HEK293 (cell line): ENCODE measurements at regions not wholly inside any gene's neighbourhood (a gene's known extent, or its start where the extent isn't known, plus 50 kb on each side); places are given as distances from the start of the nearest gene placed in this dataset.

Experiments
- CTCF ChIA-PET: fragments of 350-600 bp; formaldehyde crosslinking; extraction: SDS; loops from one replicate; lab custom pipeline; 2021; ENCODE audit warnings: antibody characterized with exemption; lab: Yijun Ruan, JAX
- POLR2A ChIA-PET: fragments of 300-600 bp; formaldehyde crosslinking; extraction: SDS; loops from one replicate; lab custom pipeline; 2020; ENCODE audit warnings: antibody characterized with exemption, inconsistent platforms; lab: Yijun Ruan, JAX
- H3K27ac ChIP-seq: fragments of 200-500 bp; sonication (Bioruptor generic); 2 replicates; pipeline ENCODE4 v1.5.1; 2014; ENCODE audit warnings: low read depth, low read length, control low read depth, inconsistent platforms; ENCODE audit errors: extremely low read depth
- H3K36me3 ChIP-seq, 2 experiments: fragments of 200-500 bp in 1 of 2; sonication (Bioruptor generic) in 1 of 2; 1 replicate in 1 of 2; 2 replicates in 1 of 2; pipeline ENCODE4 v1.5.1; 2014 to 2017; ENCODE audit warnings: inconsistent platforms in 2 of 2, low read length in 2 of 2; ENCODE audit not compliant: control insufficient read depth in 2 of 2, insufficient read depth in 1 of 2
- H3K4me1 ChIP-seq: fragments of 200-500 bp; sonication (Bioruptor generic); 2 replicates; pipeline ENCODE4 v1.5.1; 2014; ENCODE audit warnings: mild to moderate bottlenecking, low read length, inconsistent platforms; ENCODE audit not compliant: control insufficient read depth, insufficient read depth
- H3K4me3 ChIP-seq: 2 replicates; pipeline ENCODE4 v1.5.1; 2011; ENCODE audit warnings: low read depth, mild to moderate bottlenecking, control low read depth, low read length, moderate library complexity
- H3K9me3 ChIP-seq: fragments of 200-500 bp; sonication (Bioruptor generic); 2 replicates; pipeline ENCODE4 v1.5.1; 2014; ENCODE audit warnings: low read depth, low read length, inconsistent platforms; ENCODE audit not compliant: control insufficient read depth, insufficient read depth
- BCL11B ChIP-seq: fragments of 450-650 bp; formaldehyde crosslinking; IDR thresholded peaks from 2 replicates; pipeline ENCODE4 v1.5.1; 2016; ENCODE audit warnings: low read depth, missing biosample characterization, missing genetic modification characterization
- MEIS1 ChIP-seq: sonication (generic); formaldehyde crosslinking; IDR thresholded peaks from 2 replicates; pipeline ENCODE4 v1.8.1; 2022; ENCODE audit warnings: missing genetic modification reagents, mild to moderate bottlenecking, borderline replicate concordance
- TRIM28 ChIP-seq: IDR thresholded peaks from 2 replicates; pipeline ENCODE4 v1.6.1; 2011; ENCODE audit warnings: low read length, control low read depth, borderline replicate concordance
- ZBTB21 ChIP-seq: fragments of 450-650 bp; formaldehyde crosslinking; IDR thresholded peaks from 2 replicates; pipeline ENCODE4 v1.5.1; 2017; ENCODE audit warnings: missing biosample characterization, missing genetic modification characterization
- ZEB2 ChIP-seq: fragments of 450-650 bp; formaldehyde crosslinking; IDR thresholded peaks from 2 replicates; pipeline ENCODE4 v1.5.1; 2016; ENCODE audit warnings: missing biosample characterization, missing genetic modification characterization
- ZNF112 ChIP-seq: fragments of 450-650 bp; formaldehyde crosslinking; IDR thresholded peaks from 2 replicates; pipeline ENCODE4 v1.5.0; 2017; ENCODE audit warnings: missing biosample characterization, missing genetic modification characterization
- ZNF169 ChIP-seq: fragments of 450-650 bp; formaldehyde crosslinking; IDR thresholded peaks from 2 replicates; pipeline ENCODE4 v1.5.1; 2016; ENCODE audit warnings: missing biosample characterization, missing genetic modification characterization
- ZNF391 ChIP-seq: fragments of 450-650 bp; formaldehyde crosslinking; IDR thresholded peaks from 2 replicates; pipeline ENCODE4 v1.5.1; 2016; ENCODE audit warnings: low read depth, missing biosample characterization, missing genetic modification characterization, borderline replicate concordance
- TF ChIP-seq, protein P1 (sequence below): fragments of 450-650 bp; formaldehyde crosslinking; IDR thresholded peaks from 2 replicates; pipeline ENCODE4 v1.5.1; 2016; ENCODE audit warnings: missing biosample characterization, missing genetic modification characterization
- TF ChIP-seq, protein P2 (sequence below): fragments of 450-650 bp; formaldehyde crosslinking; IDR thresholded peaks from 2 replicates; pipeline ENCODE4 v1.5.1; 2016; ENCODE audit warnings: missing biosample characterization, missing genetic modification characterization
- TF ChIP-seq, protein P3 (sequence below): fragments of 450-650 bp; formaldehyde crosslinking; IDR thresholded peaks from 2 replicates; pipeline ENCODE4 v1.5.1; 2016; ENCODE audit warnings: missing biosample characterization, missing genetic modification characterization
- TF ChIP-seq, protein P4 (sequence below): fragments of 450-650 bp; formaldehyde crosslinking; IDR thresholded peaks from 2 replicates; pipeline ENCODE4 v1.5.1; 2016; ENCODE audit warnings: missing biosample characterization, missing genetic modification characterization
- TF ChIP-seq, protein P5 (sequence below): fragments of 450-650 bp; formaldehyde crosslinking; IDR thresholded peaks from 2 replicates; pipeline ENCODE4 v1.5.1; 2016; ENCODE audit warnings: missing biosample characterization, missing genetic modification characterization
- TF ChIP-seq, protein P6 (sequence below): fragments of 450-650 bp; formaldehyde crosslinking; IDR thresholded peaks from 2 replicates; pipeline ENCODE4 v1.5.1; 2016; ENCODE audit warnings: missing biosample characterization, missing genetic modification characterization
- TF ChIP-seq, protein P7 (sequence below): fragments of 450-650 bp; formaldehyde crosslinking; IDR thresholded peaks from 2 replicates; pipeline ENCODE4 v1.5.1; 2016; ENCODE audit warnings: missing biosample characterization, missing genetic modification characterization

DNA sequence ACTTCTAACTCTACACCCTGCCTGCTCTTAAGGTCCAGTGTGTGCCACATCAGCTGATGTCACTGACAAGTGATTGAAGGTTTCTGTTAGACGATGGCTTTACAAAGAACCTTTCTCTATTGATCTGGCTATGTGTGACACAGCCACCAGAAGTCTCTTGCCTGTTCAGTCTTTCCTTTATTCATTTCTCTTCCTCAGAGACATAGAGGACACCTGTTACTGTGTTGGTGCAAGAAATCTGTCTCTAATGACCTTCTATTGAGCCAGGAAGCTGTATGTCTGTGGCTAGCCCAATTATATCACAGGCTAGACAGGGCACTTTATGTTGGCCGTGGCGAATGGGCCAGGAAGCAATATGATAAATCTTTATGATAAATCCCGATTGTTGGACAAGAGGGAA lies 173.3 kb upstream of the GAP43 start:
- H3K27ac ChIP-seq = no peak overlapping the region
- no peaks in the 10 kb centered on the region for H3K36me3 ChIP-seq
- ChIA-PET POLR2A (no interaction called here), CTCF (no interaction called here)
- H3K4me1 ChIP-seq = no peaks in the 10 kb centered on the region
- H3K9me3 ChIP-seq = no peaks in the 10 kb centered on the region
- H3K4me3 ChIP-seq = no peak overlapping the region
- TF ChIP-seq ZNF169 (tag by site-specific recombination) (no peak), MEIS1 (CRISPR knock-in tag) (no peak)
- TF ChIP-seq, protein P1, sequence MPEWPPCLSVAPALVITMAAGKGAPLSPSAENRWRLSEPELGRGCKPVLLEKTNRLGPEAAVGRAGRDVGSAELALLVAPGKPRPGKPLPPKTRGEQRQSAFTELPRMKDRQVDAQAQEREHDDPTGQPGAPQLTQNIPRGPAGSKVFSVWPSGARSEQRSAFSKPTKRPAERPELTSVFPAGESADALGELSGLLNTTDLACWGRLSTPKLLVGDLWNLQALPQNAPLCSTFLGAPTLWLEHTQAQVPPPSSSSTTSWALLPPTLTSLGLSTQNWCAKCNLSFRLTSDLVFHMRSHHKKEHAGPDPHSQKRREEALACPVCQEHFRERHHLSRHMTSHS (tag by site-specific recombination) = no peak
- TF ChIP-seq, protein P2, sequence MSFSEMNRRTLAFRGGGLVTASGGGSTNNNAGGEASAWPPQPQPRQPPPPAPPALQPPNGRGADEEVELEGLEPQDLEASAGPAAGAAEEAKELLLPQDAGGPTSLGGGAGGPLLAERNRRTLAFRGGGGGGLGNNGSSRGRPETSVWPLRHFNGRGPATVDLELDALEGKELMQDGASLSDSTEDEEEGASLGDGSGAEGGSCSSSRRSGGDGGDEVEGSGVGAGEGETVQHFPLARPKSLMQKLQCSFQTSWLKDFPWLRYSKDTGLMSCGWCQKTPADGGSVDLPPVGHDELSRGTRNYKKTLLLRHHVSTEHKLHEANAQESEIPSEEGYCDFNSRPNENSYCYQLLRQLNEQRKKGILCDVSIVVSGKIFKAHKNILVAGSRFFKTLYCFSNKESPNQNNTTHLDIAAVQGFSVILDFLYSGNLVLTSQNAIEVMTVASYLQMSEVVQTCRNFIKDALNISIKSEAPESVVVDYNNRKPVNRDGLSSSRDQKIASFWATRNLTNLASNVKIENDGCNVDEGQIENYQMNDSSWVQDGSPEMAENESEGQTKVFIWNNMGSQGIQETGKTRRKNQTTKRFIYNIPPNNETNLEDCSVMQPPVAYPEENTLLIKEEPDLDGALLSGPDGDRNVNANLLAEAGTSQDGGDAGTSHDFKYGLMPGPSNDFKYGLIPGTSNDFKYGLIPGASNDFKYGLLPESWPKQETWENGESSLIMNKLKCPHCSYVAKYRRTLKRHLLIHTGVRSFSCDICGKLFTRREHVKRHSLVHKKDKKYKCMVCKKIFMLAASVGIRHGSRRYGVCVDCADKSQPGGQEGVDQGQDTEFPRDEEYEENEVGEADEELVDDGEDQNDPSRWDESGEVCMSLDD (tag by site-specific recombination) = no peak

DNA sequence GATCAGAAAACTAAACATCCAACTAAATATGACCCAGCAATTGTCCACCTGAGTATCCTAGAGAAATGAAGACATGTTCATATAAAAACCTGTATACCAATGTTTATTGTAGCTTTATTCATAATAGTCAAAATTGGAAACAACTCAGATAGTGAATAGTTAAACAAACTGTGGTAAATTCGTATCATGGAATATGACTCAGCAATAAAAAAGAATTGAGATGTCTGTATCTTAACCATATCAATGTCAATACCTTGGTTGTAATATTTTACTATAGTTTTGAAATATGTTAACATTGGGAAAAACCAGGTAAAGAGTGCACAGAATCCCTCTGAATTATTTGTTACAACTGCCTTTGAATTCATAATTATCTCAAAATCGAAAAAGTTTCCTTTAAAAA lies 159.3 kb upstream of the GAP43 start:
- H3K9me3 ChIP-seq = no peaks in the 10 kb centered on the region
- no peak overlapping the region for H3K4me3 ChIP-seq
- POLR2A ChIA-PET = no interaction called here
- H3K36me3 ChIP-seq = no peaks in the 10 kb centered on the region
- H3K27ac ChIP-seq = no peak overlapping the region
- H3K4me1 ChIP-seq = no peaks in the 10 kb centered on the region
- CTCF ChIA-PET = no interaction called here
- TF ChIP-seq, protein P3, sequence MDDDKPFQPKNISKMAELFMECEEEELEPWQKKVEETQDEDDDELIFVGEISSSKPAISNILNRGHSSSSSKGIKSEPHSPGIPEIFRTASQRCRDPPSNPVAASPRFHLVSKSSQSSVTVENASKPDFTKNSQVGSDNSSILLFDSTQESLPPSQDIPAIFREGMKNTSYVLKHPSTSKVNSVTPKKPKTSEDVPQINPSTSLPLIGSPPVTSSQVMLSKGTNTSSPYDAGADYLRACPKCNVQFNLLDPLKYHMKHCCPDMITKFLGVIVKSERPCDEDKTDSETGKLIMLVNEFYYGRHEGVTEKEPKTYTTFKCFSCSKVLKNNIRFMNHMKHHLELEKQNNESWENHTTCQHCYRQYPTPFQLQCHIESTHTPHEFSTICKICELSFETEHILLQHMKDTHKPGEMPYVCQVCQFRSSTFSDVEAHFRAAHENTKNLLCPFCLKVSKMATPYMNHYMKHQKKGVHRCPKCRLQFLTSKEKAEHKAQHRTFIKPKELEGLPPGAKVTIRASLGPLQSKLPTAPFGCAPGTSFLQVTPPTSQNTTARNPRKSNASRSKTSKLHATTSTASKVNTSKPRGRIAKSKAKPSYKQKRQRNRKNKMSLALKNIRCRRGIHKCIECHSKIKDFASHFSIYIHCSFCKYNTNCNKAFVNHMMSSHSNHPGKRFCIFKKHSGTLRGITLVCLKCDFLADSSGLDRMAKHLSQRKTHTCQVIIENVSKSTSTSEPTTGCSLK (tag by site-specific recombination) = no peak
- TF ChIP-seq, protein P4, sequence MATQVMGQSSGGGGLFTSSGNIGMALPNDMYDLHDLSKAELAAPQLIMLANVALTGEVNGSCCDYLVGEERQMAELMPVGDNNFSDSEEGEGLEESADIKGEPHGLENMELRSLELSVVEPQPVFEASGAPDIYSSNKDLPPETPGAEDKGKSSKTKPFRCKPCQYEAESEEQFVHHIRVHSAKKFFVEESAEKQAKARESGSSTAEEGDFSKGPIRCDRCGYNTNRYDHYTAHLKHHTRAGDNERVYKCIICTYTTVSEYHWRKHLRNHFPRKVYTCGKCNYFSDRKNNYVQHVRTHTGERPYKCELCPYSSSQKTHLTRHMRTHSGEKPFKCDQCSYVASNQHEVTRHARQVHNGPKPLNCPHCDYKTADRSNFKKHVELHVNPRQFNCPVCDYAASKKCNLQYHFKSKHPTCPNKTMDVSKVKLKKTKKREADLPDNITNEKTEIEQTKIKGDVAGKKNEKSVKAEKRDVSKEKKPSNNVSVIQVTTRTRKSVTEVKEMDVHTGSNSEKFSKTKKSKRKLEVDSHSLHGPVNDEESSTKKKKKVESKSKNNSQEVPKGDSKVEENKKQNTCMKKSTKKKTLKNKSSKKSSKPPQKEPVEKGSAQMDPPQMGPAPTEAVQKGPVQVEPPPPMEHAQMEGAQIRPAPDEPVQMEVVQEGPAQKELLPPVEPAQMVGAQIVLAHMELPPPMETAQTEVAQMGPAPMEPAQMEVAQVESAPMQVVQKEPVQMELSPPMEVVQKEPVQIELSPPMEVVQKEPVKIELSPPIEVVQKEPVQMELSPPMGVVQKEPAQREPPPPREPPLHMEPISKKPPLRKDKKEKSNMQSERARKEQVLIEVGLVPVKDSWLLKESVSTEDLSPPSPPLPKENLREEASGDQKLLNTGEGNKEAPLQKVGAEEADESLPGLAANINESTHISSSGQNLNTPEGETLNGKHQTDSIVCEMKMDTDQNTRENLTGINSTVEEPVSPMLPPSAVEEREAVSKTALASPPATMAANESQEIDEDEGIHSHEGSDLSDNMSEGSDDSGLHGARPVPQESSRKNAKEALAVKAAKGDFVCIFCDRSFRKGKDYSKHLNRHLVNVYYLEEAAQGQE = no peak
- TF ChIP-seq, protein P5, sequence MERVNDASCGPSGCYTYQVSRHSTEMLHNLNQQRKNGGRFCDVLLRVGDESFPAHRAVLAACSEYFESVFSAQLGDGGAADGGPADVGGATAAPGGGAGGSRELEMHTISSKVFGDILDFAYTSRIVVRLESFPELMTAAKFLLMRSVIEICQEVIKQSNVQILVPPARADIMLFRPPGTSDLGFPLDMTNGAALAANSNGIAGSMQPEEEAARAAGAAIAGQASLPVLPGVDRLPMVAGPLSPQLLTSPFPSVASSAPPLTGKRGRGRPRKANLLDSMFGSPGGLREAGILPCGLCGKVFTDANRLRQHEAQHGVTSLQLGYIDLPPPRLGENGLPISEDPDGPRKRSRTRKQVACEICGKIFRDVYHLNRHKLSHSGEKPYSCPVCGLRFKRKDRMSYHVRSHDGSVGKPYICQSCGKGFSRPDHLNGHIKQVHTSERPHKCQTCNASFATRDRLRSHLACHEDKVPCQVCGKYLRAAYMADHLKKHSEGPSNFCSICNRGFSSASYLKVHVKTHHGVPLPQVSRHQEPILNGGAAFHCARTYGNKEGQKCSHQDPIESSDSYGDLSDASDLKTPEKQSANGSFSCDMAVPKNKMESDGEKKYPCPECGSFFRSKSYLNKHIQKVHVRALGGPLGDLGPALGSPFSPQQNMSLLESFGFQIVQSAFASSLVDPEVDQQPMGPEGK = no peak
- TF ChIP-seq BCL11B (tag by site-specific recombination) (no peak), ZBTB21 (tag by site-specific recombination) (no peak), TRIM28 (no peak), ZNF112 (tag by site-specific recombination) (no peak), ZEB2 (tag by site-specific recombination) (no peak), ZNF391 (tag by site-specific recombination) (no peak)
- TF ChIP-seq, protein P6, sequence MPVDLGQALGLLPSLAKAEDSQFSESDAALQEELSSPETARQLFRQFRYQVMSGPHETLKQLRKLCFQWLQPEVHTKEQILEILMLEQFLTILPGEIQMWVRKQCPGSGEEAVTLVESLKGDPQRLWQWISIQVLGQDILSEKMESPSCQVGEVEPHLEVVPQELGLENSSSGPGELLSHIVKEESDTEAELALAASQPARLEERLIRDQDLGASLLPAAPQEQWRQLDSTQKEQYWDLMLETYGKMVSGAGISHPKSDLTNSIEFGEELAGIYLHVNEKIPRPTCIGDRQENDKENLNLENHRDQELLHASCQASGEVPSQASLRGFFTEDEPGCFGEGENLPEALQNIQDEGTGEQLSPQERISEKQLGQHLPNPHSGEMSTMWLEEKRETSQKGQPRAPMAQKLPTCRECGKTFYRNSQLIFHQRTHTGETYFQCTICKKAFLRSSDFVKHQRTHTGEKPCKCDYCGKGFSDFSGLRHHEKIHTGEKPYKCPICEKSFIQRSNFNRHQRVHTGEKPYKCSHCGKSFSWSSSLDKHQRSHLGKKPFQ (tag by site-specific recombination) = no peak
- TF ChIP-seq, protein P7, sequence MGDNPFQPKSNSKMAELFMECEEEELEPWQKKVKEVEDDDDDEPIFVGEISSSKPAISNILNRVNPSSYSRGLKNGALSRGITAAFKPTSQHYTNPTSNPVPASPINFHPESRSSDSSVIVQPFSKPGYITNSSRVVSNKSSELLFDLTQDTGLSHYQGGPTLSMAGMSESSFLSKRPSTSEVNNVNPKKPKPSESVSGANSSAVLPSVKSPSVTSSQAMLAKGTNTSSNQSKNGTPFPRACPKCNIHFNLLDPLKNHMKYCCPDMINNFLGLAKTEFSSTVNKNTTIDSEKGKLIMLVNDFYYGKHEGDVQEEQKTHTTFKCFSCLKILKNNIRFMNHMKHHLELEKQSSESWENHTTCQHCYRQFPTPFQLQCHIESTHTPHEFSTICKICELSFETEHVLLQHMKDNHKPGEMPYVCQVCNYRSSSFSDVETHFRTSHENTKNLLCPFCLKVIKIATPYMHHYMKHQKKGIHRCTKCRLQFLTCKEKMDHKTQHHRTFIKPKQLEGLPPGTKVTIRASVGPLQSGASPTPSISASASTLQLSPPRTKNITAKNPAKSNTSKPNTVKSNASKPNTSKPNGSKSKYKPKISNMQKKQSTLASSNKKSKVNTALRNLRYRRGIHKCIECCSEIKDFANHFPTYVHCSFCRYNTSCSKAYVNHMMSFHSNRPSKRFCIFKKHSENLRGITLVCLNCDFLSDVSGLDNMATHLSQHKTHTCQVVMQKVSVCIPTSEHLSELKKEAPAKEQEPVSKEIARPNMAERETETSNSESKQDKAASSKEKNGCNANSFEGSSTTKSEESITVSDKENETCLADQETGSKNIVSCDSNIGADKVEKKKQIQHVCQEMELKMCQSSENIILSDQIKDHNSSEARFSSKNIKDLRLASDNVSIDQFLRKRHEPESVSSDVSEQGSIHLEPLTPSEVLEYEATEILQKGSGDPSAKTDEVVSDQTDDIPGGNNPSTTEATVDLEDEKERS (tag by site-specific recombination) = no peak
